Calu3 (cell line): ENCODE measurements at regions not wholly inside any gene's neighbourhood (a gene's known extent, or its start where the extent isn't known, plus 50 kb on each side); places are given as distances from the start of the nearest gene placed in this dataset.

Source experiments
- BruUV-seq: library from RNA; stranded (reverse); fragments of 400-500 nt; replicated peaks from 2 replicates; lab custom pipeline; 2021; lab: Mats Ljungman, UMichigan
- CTCF ChIA-PET: fragments of 300-600 bp; sonication (Branson Sonifier 250); formaldehyde crosslinking; loops from one replicate; lab custom pipeline; 2022; ENCODE audit warnings: antibody characterized with exemption; lab: Charles Lee
- DNase-seq: peaks from one replicate; pipeline ENCODE4 v3.0.0; 2022
- H3K27ac Mint-ChIP-seq: one replicate; pipeline ENCODE4 v1.8.0; 2022; ENCODE audit warnings: mixed read lengths; ENCODE audit not compliant: unreplicated experiment
- H3K27me3 Mint-ChIP-seq: one replicate; pipeline ENCODE4 v1.8.0; 2022; ENCODE audit warnings: mixed read lengths; ENCODE audit not compliant: unreplicated experiment
- H3K36me3 Mint-ChIP-seq: one replicate; pipeline ENCODE4 v1.8.0; 2022; ENCODE audit warnings: mild to moderate bottlenecking, moderate library complexity, mixed read lengths; ENCODE audit not compliant: insufficient read depth, unreplicated experiment
- H3K4me1 Mint-ChIP-seq: one replicate; pipeline ENCODE4 v1.8.0; 2022; ENCODE audit warnings: mild to moderate bottlenecking, low read depth, mixed read lengths; ENCODE audit not compliant: unreplicated experiment
- H3K4me3 Mint-ChIP-seq: one replicate; pipeline ENCODE4 v1.8.0; 2022; ENCODE audit warnings: mild to moderate bottlenecking, low read depth, moderate library complexity, mixed read lengths; ENCODE audit not compliant: unreplicated experiment
- H3K9me3 Mint-ChIP-seq: one replicate; pipeline ENCODE4 v1.8.0; 2022; ENCODE audit warnings: low read depth, mixed read lengths; ENCODE audit not compliant: unreplicated experiment
- intact Hi-C: fragments of 100-400 bp; cut with micrococcal nuclease; formaldehyde crosslinking; loops from one replicate; pipeline ENCODE4 v1.10.0; 2022; ENCODE audit not compliant: unreplicated experiment
- TF ChIP-seq, protein P1 (sequence below): fragments of 200-600 bp; IDR thresholded peaks from one replicate; pipeline ENCODE4 v1.8.0; 2022; ENCODE audit warnings: antibody characterized with exemption; ENCODE audit not compliant: unreplicated experiment

DNA sequence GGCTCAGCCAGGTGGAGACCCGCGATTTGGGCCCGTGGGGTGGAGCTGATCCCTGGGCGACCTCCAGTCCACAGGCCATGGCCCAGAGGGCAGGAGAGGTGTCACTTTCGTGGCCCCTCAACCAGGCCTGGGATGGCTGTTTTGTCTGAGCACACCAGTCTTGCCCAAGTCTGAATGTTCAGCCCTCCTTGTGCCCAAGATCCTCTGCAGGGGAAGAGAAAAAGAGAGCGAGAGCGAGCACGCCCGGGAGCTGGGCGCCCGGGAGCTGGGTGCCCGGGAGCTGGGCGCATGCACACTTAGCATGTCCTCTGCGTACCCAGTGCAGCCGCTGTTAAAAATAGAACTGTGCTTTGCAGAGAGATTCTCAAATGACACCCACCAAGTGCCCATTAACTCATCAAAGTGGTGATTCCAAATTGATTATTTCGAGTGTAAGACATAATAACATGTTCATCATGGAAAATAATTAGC is 403.3 kb upstream of the TNRC6C start:
- Mint-ChIP-seq H3K4me1 (no peaks in the 10 kb centered on the region), H3K9me3 (no peaks in the 10 kb centered on the region), H3K27me3 (peaks cover 100% of the 10 kb centered on the region), H3K4me3 (no peak overlapping the region), H3K27ac (no peak overlapping the region), H3K36me3 (no peaks in the 10 kb centered on the region)
- TF ChIP-seq, protein P1, sequence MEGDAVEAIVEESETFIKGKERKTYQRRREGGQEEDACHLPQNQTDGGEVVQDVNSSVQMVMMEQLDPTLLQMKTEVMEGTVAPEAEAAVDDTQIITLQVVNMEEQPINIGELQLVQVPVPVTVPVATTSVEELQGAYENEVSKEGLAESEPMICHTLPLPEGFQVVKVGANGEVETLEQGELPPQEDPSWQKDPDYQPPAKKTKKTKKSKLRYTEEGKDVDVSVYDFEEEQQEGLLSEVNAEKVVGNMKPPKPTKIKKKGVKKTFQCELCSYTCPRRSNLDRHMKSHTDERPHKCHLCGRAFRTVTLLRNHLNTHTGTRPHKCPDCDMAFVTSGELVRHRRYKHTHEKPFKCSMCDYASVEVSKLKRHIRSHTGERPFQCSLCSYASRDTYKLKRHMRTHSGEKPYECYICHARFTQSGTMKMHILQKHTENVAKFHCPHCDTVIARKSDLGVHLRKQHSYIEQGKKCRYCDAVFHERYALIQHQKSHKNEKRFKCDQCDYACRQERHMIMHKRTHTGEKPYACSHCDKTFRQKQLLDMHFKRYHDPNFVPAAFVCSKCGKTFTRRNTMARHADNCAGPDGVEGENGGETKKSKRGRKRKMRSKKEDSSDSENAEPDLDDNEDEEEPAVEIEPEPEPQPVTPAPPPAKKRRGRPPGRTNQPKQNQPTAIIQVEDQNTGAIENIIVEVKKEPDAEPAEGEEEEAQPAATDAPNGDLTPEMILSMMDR = no peak
- intact Hi-C loops = no loop called here
- CTCF ChIA-PET = no interaction called here
- no peak for DNase-seq
- BruUV-seq = no TSS peak

GRCh38 chr17:77555741-77556291 is 402.7 kb upstream of the TNRC6C start:
- Mint-ChIP-seq H3K4me1 (no peaks in the 10 kb centered on the region), H3K27me3 (peaks cover 100% of the 10 kb centered on the region), H3K36me3 (no peaks in the 10 kb centered on the region)

GRCh38 chr17:77556383-77557061 is 402.0 kb upstream of the TNRC6C start:
- CTCF ChIA-PET = interaction anchor here (0.6 kb wide), 1 partner anchor 88 kb away, joined by 3 read pairs; no protein-coding TSS in a partner anchor
- BruUV-seq = no TSS peak

More at GRCh38 chr17:77555741-77556291, 402.7 kb upstream of the TNRC6C start:
- CTCF ChIA-PET = no interaction called here
- peak; percentile 23 for DNase-seq
- H3K9me3 Mint-ChIP-seq = no peaks in the 10 kb centered on the region
- H3K4me3 Mint-ChIP-seq = no peak overlapping the region
- no TSS peak for BruUV-seq
- intact Hi-C loops = no loop called here
- H3K27ac Mint-ChIP-seq = no peak overlapping the region
- TF ChIP-seq, protein P1 = no peak

DNA sequence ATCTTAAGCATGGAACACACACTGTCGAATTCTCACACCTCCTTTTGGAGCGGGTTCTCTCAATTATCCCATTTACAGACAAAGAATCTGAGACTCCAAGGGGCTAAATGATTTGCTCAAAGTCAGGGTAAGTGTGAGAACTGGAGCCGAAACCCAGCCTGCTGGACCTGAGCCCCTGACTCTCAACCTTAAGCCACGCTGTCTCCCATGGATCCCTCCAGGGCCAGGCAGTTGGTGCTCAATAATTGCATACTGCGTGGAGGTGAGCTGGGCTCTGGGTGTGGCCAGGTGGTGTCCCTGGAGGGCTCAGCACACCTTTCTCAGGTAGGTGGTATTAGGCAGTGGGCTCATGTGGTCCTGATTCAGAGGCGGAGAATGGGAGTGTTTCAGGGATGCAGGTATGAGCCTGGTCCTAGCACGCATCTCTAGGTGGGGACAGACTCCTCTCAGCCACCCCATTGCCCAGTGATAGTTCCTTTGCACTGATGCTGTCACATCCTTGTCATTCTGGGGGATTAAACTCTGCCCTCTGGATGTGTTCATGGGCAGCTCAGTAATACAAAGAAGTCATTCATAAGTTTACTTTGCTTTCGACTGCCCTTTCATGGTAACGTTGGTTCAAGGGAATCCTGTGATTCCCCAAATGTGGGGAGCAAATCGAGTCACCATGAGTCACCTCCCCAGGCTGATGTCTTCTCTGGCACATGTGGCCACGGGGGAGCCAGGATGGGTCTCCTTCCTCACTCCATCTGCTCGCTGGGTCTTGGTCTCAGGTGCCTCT is 399.5 kb upstream of the TNRC6C start:
- Mint-ChIP-seq H3K36me3 (no peaks in the 10 kb centered on the region), H3K4me3 (no peak overlapping the region)
- intact Hi-C loops = no loop called here

More at GRCh38 chr17:77556383-77557061, 402.0 kb upstream of the TNRC6C start:
- TF ChIP-seq, protein P1 = no peak
- Mint-ChIP-seq H3K4me3 (no peak overlapping the region), H3K9me3 (no peaks in the 10 kb centered on the region), H3K4me1 (no peaks in the 10 kb centered on the region), H3K27me3 (peaks cover 95% of the 10 kb centered on the region), H3K36me3 (no peaks in the 10 kb centered on the region), H3K27ac (no peak overlapping the region)
- intact Hi-C loops = no loop called here
- DNase-seq = no peak

More for the DNA sequence above, 399.5 kb upstream of the TNRC6C start:
- H3K27ac Mint-ChIP-seq = no peak overlapping the region
- no peaks in the 10 kb centered on the region for H3K4me1 Mint-ChIP-seq
- TF ChIP-seq, protein P1 = no peak
- peaks cover 83% of the 10 kb centered on the region for H3K27me3 Mint-ChIP-seq
- CTCF ChIA-PET = interaction anchor here (0.6 kb wide), 1 partner anchor 190 kb away, joined by 3 read pairs; no protein-coding TSS in a partner anchor
- no TSS peak for BruUV-seq
- DNase-seq = no peak
- no peaks in the 10 kb centered on the region for H3K9me3 Mint-ChIP-seq
